Esophagus muscularis mucosa (tissue), 4 donors: ENCODE measurements at regions not wholly inside any gene's neighbourhood (a gene's known extent, or its start where the extent isn't known, plus 50 kb on each side); places are given as distances from the start of the nearest gene placed in this dataset.

Experiments used
- DNase-seq: peaks from one replicate; pipeline ENCODE4 v3.0.0-alpha.2; 2017; ENCODE audit errors: extremely low spot score
- H3K27ac ChIP-seq, 4 donors: fragments of 200-600 bp; sonication (generic); replicated peaks in 1 of 4; 1 replicate in 3 of 4; 2 replicates in 1 of 4; pipeline ENCODE4 v1.5.1; 2016 to 2019; ENCODE audit warnings: mild to moderate bottlenecking in 1 of 4
- H3K27me3 ChIP-seq, 4 donors: fragments of 200-600 bp; sonication (generic); one replicate each; pipeline versions ENCODE4 v1.5.1 to v1.6.0; 2016 to 2019
- H3K36me3 ChIP-seq, 4 donors: fragments of 200-600 bp; sonication (generic); one replicate each; pipeline ENCODE4 v1.5.1; 2016 to 2019
- H3K4me1 ChIP-seq, 4 donors: fragments of 200-600 bp; sonication (generic); one replicate each; pipeline ENCODE4 v1.5.1; 2016 to 2019
- H3K4me3 ChIP-seq, 4 donors: fragments of 200-600 bp; sonication (generic); 1 replicate in 2 of 4; 2 replicates in 2 of 4; pipeline ENCODE4 v1.5.1; 2016 to 2019; ENCODE audit warnings: mild to moderate bottlenecking in 4 of 4, moderate library complexity in 1 of 4
- H3K9me3 ChIP-seq, 4 donors: fragments of 200-600 bp; sonication (generic); 1 replicate in 3 of 4; 2 replicates in 1 of 4; pipeline ENCODE4 v1.5.1; 2016 to 2019
- EP300 ChIP-seq: sonication (generic); formaldehyde crosslinking; IDR thresholded peaks from one replicate; pipeline ENCODE4 v1.6.1; 2017; ENCODE audit warnings: antibody characterized with exemption
- POLR2A ChIP-seq: fragments of 450-650 bp; IDR thresholded peaks from one replicate; pipeline ENCODE4 v1.6.1; 2017; ENCODE audit warnings: antibody characterized with exemption, moderate library complexity, mild to moderate bottlenecking, low read depth
- POLR2AphosphoS5 ChIP-seq, 2 donors: sonication (generic); formaldehyde crosslinking; IDR thresholded peaks; one replicate each; pipeline ENCODE4 v1.6.1; 2017; ENCODE audit warnings: antibody characterized with exemption in 2 of 2
- WGBS: methylation state at CpG from one replicate; pipeline ENCODE4 v1.1.5; 2018; 5-methylcytosine and 5-hydroxymethylcytosine counted together
- intact Hi-C: fragments of 100-400 bp; cut with DNase I; formaldehyde crosslinking; loops from one replicate; pipeline ENCODE4 v1.15.1; 2023
- TF ChIP-seq, protein P1 (sequence below), 3 experiments: fragments of 200-600 bp in 2 of 3; fragments of 450-650 bp in 1 of 3; sonication (generic) in 2 of 3; IDR thresholded peaks; one replicate each; pipeline ENCODE4 v1.5.1; 2017 to 2019; ENCODE audit warnings: antibody characterized with exemption in 3 of 3, mild to moderate bottlenecking in 2 of 3, moderate library complexity in 1 of 3

GRCh38 chr14:39563361-39563760, 131.1 kb upstream of the FBXO33 start:
- Histone ChIP-seq H3K27me3 (no peaks in the 10 kb centered on the region), H3K4me1 (no peaks in the 10 kb centered on the region), H3K27ac (no peak overlapping the region), H3K4me3 (no peak overlapping the region), H3K36me3 (no peaks in the 10 kb centered on the region), H3K9me3 (peaks cover 0 to 16% (median 11%) of the 10 kb centered on the region in 4 donors)
- intact Hi-C loops, result no loop called here
- TF ChIP-seq, protein P1, sequence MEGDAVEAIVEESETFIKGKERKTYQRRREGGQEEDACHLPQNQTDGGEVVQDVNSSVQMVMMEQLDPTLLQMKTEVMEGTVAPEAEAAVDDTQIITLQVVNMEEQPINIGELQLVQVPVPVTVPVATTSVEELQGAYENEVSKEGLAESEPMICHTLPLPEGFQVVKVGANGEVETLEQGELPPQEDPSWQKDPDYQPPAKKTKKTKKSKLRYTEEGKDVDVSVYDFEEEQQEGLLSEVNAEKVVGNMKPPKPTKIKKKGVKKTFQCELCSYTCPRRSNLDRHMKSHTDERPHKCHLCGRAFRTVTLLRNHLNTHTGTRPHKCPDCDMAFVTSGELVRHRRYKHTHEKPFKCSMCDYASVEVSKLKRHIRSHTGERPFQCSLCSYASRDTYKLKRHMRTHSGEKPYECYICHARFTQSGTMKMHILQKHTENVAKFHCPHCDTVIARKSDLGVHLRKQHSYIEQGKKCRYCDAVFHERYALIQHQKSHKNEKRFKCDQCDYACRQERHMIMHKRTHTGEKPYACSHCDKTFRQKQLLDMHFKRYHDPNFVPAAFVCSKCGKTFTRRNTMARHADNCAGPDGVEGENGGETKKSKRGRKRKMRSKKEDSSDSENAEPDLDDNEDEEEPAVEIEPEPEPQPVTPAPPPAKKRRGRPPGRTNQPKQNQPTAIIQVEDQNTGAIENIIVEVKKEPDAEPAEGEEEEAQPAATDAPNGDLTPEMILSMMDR (IDR thresholded peaks at IDR 0.05), result no peak
- TF ChIP-seq EP300 (no peak), POLR2A (no peak), POLR2AphosphoS5 (IDR thresholded peaks at IDR 0.05) (no peak)
- DNase-seq, result no peak
- WGBS, result 50% methylated on average over 1 of the region's 1 CpG

DNA sequence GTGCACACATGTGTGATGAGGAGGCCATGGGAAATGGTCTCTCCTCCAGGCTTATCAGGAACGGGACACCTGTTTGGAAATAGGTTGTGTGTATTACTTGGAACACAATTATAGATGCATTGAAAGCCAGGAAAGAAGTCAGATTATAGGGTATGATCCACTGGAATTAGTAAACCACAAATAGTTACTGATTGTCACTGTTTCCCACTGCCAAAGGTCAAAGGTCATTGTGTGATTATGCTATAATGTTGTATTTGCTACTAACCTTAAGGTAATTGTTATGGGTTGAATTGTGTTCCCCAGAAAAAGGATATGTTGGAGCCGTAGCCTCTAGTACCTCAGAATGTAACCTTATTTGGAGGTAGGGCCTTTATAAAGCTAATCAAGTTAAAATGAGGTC, 129.9 kb upstream of the FBXO33 start:
- WGBS, result 96% methylated on average over 2 of the region's 2 CpGs
- TF ChIP-seq, protein P1 (IDR thresholded peaks at IDR 0.05), result no peak
- TF ChIP-seq POLR2AphosphoS5 (IDR thresholded peaks at IDR 0.05), result no peak
- TF ChIP-seq POLR2A, result no peak
- no peak for TF ChIP-seq EP300
- Histone ChIP-seq H3K27me3 (no peaks in the 10 kb centered on the region), H3K4me1 (no peaks in the 10 kb centered on the region), H3K36me3 (no peaks in the 10 kb centered on the region), H3K27ac (no peak overlapping the region), H3K9me3 (peaks cover 0 to 24% (median 13%) of the 10 kb centered on the region in 4 donors), H3K4me3 (no peak overlapping the region)
- DNase-seq, result no peak
- intact Hi-C loops, result no loop called here

- no peak for DNase-seq
- Histone ChIP-seq H3K4me3 (no peak overlapping the region), H3K4me1 (no peaks in the 10 kb centered on the region), H3K27ac (no peak overlapping the region), H3K36me3 (no peaks in the 10 kb centered on the region), H3K9me3 (peaks cover 0 to 24% (median 13%) of the 10 kb centered on the region in 4 donors), H3K27me3 (no peaks in the 10 kb centered on the region)
- 70% methylated on average over 1 of the region's 1 CpG for WGBS
- intact Hi-C loops, result no loop called here
- TF ChIP-seq, protein P1 (IDR thresholded peaks at IDR 0.05), result no peak
- no peak for TF ChIP-seq EP300
- TF ChIP-seq POLR2AphosphoS5 (IDR thresholded peaks at IDR 0.05), result no peak
- no peak for TF ChIP-seq POLR2A
Observed at GRCh38 chr14:39558525-39558924, 126.3 kb upstream of the FBXO33 start.

- peaks cover 0 to 24% (median 13%) of the 10 kb centered on the region in 4 donors for H3K9me3 ChIP-seq
- intact Hi-C loops, result no loop called here
- WGBS, result 68% methylated on average over 4 of the region's 4 CpGs
- no peak for TF ChIP-seq EP300
- H3K4me3 ChIP-seq, result no peak overlapping the region
- DNase-seq, result no peak
- H3K27ac ChIP-seq, result no peak overlapping the region
- H3K4me1 ChIP-seq, result no peaks in the 10 kb centered on the region
- H3K36me3 ChIP-seq, result no peaks in the 10 kb centered on the region
- no peaks in the 10 kb centered on the region for H3K27me3 ChIP-seq
Observed at GRCh38 chr14:39555749-39556148, 123.5 kb upstream of the FBXO33 start.

- no peak for DNase-seq
- 68% methylated on average over 5 of the region's 5 CpGs for WGBS
- intact Hi-C loops, result no loop called here
- Histone ChIP-seq H3K9me3 (peaks cover 0 to 19% (median 11%) of the 10 kb centered on the region in 4 donors), H3K27me3 (no peaks in the 10 kb centered on the region), H3K4me3 (no peak overlapping the region), H3K36me3 (no peaks in the 10 kb centered on the region), H3K27ac (no peak overlapping the region), H3K4me1 (no peaks in the 10 kb centered on the region)
- TF ChIP-seq POLR2AphosphoS5 (IDR thresholded peaks at IDR 0.05) (no peak), POLR2A (no peak), EP300 (no peak)
- TF ChIP-seq, protein P1 (IDR thresholded peaks at IDR 0.05), result no peak
Observed at GRCh38 chr14:39554576-39554975, 122.3 kb upstream of the FBXO33 start.
